GM12878 (cell line): ENCODE measurements at regions not wholly inside any gene's neighbourhood (a gene's known extent, or its start where the extent isn't known, plus 50 kb on each side); places are given as distances from the start of the nearest gene placed in this dataset.

Experiments
- ATAC-seq: fragments of 200-7000 bp; cut with Tn5 transposase; 3 replicates; pipeline ENCODE4 v1.9.1; 2020; ENCODE audit warnings: mild to moderate bottlenecking, moderate library complexity
- BruUV-seq: library from RNA; stranded (reverse); fragments of 400-500 nt; replicated peaks from 2 replicates; lab custom pipeline; 2021; lab: Mats Ljungman, UMichigan
- CTCF ChIA-PET: fragments of 300-600 bp; sonication (Branson Sonifier 250); formaldehyde crosslinking; extraction: SDS; loops from one replicate; lab custom pipeline; 2021; ENCODE audit warnings: inconsistent platforms; lab: Yijun Ruan, JAX
- POLR2A ChIA-PET: fragments of 350-600 bp; formaldehyde crosslinking; extraction: SDS; loops from one replicate; lab custom pipeline; 2021; ENCODE audit warnings: inconsistent platforms; lab: Charles Lee
- RAD21 ChIA-PET: fragments of 300-600 bp; sonication (Branson Sonifier 250); formaldehyde crosslinking; loops from one replicate; lab custom pipeline; 2023; ENCODE audit warnings: antibody characterized with exemption; ENCODE audit not compliant: unreplicated experiment; lab: Charles Lee
- SMC1A ChIA-PET: fragments of 300-600 bp; sonication (Branson Sonifier 250); formaldehyde crosslinking; loops from one replicate; lab custom pipeline; 2023; ENCODE audit not compliant: unreplicated experiment, uncharacterized antibody; lab: Charles Lee
- DNase-seq: peaks from one replicate; pipeline ENCODE4 v3.0.0-alpha.2; 2011; ENCODE audit warnings: low read depth, low spot score
- FAIRE-seq: peaks from 3 replicates; lab custom pipeline; 2011; peaks lifted over from hg19 to GRCh38; lab: Jason Lieb, UNC
- H2AFZ ChIP-seq: 2 replicates; pipeline ENCODE4 v1.6.0; 2011; ENCODE audit warnings: low read depth, low read length, control low read depth; ENCODE audit not compliant: control insufficient read depth
- H3K27ac ChIP-seq: 2 replicates; pipeline ENCODE4 v1.5.1; 2011; ENCODE audit warnings: control low read depth; ENCODE audit not compliant: control insufficient read depth, insufficient read depth
- H3K27me3 ChIP-seq, 2 experiments: replicated peaks in 1 of 2; 2 replicates each; pipeline versions ENCODE4 v1.6.0 to v1.6.1; 2011; ENCODE audit warnings: low read length in 1 of 2; ENCODE audit not compliant: control insufficient read depth in 2 of 2, insufficient read depth in 2 of 2
- H3K36me3 ChIP-seq, 2 experiments: 2 replicates each; pipeline ENCODE4 v1.5.1; 2011; ENCODE audit warnings: low read length in 1 of 2; ENCODE audit not compliant: control insufficient read depth in 2 of 2, insufficient read depth in 2 of 2
- H3K4me1 ChIP-seq: 2 replicates; pipeline ENCODE4 v1.6.1; 2011; ENCODE audit warnings: mild to moderate bottlenecking, low read length, moderate library complexity, mixed read lengths; ENCODE audit not compliant: control insufficient read depth, insufficient read depth
- H3K4me2 ChIP-seq: 2 replicates; pipeline ENCODE4 v1.6.0; 2011; ENCODE audit warnings: control low read depth; ENCODE audit not compliant: control insufficient read depth, insufficient read depth
- H3K4me3 ChIP-seq: fragments of 200-600 bp; sonication (generic); 2 replicates; pipeline ENCODE4 v1.5.1; 2016
- H3K79me2 ChIP-seq: 2 replicates; pipeline ENCODE4 v1.6.0; 2011; ENCODE audit warnings: low read length; ENCODE audit not compliant: control insufficient read depth, insufficient read depth
- H3K9ac ChIP-seq: 2 replicates; pipeline ENCODE4 v1.8.0; 2011; ENCODE audit warnings: low read length, control low read depth, mixed read lengths; ENCODE audit not compliant: control insufficient read depth, insufficient read depth
- H3K9me3 ChIP-seq: replicated peaks from 3 replicates; pipeline ENCODE4 v1.5.1; 2011; ENCODE audit warnings: mild to moderate bottlenecking, low read length; ENCODE audit not compliant: control insufficient read depth, insufficient read depth
- H4K20me1 ChIP-seq: 2 replicates; pipeline ENCODE4 v1.6.0; 2011; ENCODE audit not compliant: control insufficient read depth, insufficient read depth
- ASH2L ChIP-seq: fragments of 300-600, 200-600 bp; sonication (generic); IDR thresholded peaks from 2 replicates; pipeline ENCODE4 v1.6.1; 2017; ENCODE audit warnings: low read depth, mild to moderate bottlenecking, borderline replicate concordance
- EED ChIP-seq: sonication (generic); IDR thresholded peaks from 2 replicates; pipeline ENCODE4 v1.6.1; 2016; ENCODE audit warnings: antibody characterized with exemption, low read depth
- IKZF1 ChIP-seq: fragments of 450-650 bp; conservative IDR thresholded peaks from 2 replicates; pipeline ENCODE4 v1.6.1; 2017; ENCODE audit warnings: antibody characterized with exemption, mild to moderate bottlenecking
- KDM1A ChIP-seq: fragments of 200-600 bp; sonication (generic); IDR thresholded peaks from 2 replicates; pipeline ENCODE4 v1.6.1; 2016; ENCODE audit warnings: borderline replicate concordance
- MEF2B ChIP-seq: fragments of 450-650 bp; IDR thresholded peaks from 2 replicates; pipeline ENCODE4 v1.6.1; 2018; ENCODE audit warnings: mild to moderate bottlenecking, moderate library complexity; ENCODE audit not compliant: partially characterized antibody, poor library complexity, severe bottlenecking
- SMAD1 ChIP-seq: fragments of 450-650 bp; IDR thresholded peaks from 2 replicates; pipeline ENCODE4 v1.6.1; 2018; ENCODE audit warnings: mild to moderate bottlenecking, low read depth; ENCODE audit not compliant: partially characterized antibody
- SPI1 ChIP-seq: IDR thresholded peaks from 2 replicates; pipeline ENCODE4 v1.6.1; 2011; ENCODE audit warnings: low read depth, mild to moderate bottlenecking, low read length, moderate library complexity, borderline replicate concordance; ENCODE audit not compliant: insufficient read depth
- SREBF1 ChIP-seq: IDR thresholded peaks from 2 replicates; pipeline ENCODE4 v1.6.1; 2012; ENCODE audit warnings: mild to moderate bottlenecking, low read length
- YY1 ChIP-seq: IDR thresholded peaks from 2 replicates; pipeline ENCODE4 v1.6.1; 2011; ENCODE audit warnings: low read depth, mild to moderate bottlenecking, low read length
- WGBS: methylation state at CpG from one replicate; pipeline ENCODE4 v1.1.6; 2016; ENCODE audit warnings: low lambda C conversion rate; ENCODE audit not compliant: insufficient replicate concordance, insufficient coverage; ENCODE audit errors: missing lambda C conversion rate; 5-methylcytosine and 5-hydroxymethylcytosine counted together
- in situ Hi-C: fragments of 300-500 bp; cut with MboI; formaldehyde crosslinking; loops from 9 replicates; pipeline ENCODE4 v1.14.3; 2018; ENCODE audit warnings: mixed read lengths
- intact Hi-C: fragments of 100-400 bp; cut with micrococcal nuclease; formaldehyde crosslinking; loops from one replicate; pipeline ENCODE4 v1.14.2; 2022; ENCODE audit not compliant: unreplicated experiment
- TF ChIP-seq, protein P1 (sequence below): fragments of 450-650 bp; formaldehyde crosslinking; IDR thresholded peaks from 2 replicates; pipeline ENCODE4 v1.5.0; 2022; ENCODE audit warnings: mild to moderate bottlenecking, missing genetic modification characterization
- TF ChIP-seq, protein P2 (sequence below): fragments of 450-650 bp; IDR thresholded peaks from 2 replicates; pipeline ENCODE4 v1.6.1; 2016; ENCODE audit warnings: mild to moderate bottlenecking, moderate library complexity, borderline replicate concordance
- TF ChIP-seq, protein P3 (sequence below): fragments of 450-650 bp; IDR thresholded peaks from 2 replicates; pipeline ENCODE4 v1.6.1; 2017; ENCODE audit warnings: borderline replicate concordance

DNA sequence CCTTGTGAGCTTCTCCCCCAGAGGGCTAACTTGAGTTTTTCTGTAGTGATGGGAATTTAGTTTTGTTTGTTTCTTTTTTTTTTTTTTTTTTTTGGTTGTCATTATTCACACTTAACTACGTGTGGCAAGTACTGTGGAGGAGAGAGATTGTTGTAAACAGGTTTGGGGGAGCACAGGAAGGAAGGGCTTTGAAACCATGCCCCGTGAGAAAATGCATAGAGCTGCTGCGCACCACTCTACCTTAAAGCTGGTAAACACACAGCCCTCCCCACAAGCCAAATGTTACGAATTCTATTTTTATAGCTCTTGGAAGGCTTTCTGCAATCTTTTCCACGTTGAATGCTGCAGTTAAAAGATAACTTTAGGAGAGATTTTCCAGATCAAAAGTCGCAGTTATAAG, 76.2 kb downstream of the ZNF22 start:
- Histone ChIP-seq H3K4me2 (no peak overlapping the region), H3K4me1 (no peaks in the 10 kb centered on the region), H2AFZ (no peak overlapping the region), H3K27me3 (no peaks in the 10 kb centered on the region; a peak in 1 of 4 replicates), H4K20me1 (no peaks in the 10 kb centered on the region), H3K79me2 (no peaks in the 10 kb centered on the region), H3K9me3 (no peaks in the 10 kb centered on the region; the same call in 2 of the 3 replicates), H3K4me3 (no peak overlapping the region), H3K9ac (no peak overlapping the region), H3K36me3 (no peaks in the 10 kb centered on the region), H3K27ac (no peak overlapping the region)
- SMC1A ChIA-PET, result interaction anchor here (1.1 kb wide), 1 partner anchor 13 kb away, joined by 3 read pairs; no protein-coding TSS in a partner anchor
- WGBS, result 6% methylated on average over 5 of the region's 6 CpGs
- intact Hi-C loops, result no loop called here
- no peak for DNase-seq
- CTCF ChIA-PET, result no interaction called here
- no peak for FAIRE-seq
- BruUV-seq, result no TSS peak
- RAD21 ChIA-PET, result no interaction called here
- ATAC-seq, result no peak
- in situ Hi-C loops, result no loop called here
- POLR2A ChIA-PET, result interaction anchor here (0.5 kb wide), 1 partner anchor 13 kb away, joined by 5 read pairs; no protein-coding TSS in a partner anchor
- TF ChIP-seq SREBF1 (no peak), IKZF1 (no peak), YY1 (no peak), SPI1 (no peak), KDM1A (no peak), ASH2L (no peak), MEF2B (no peak), SMAD1 (no peak), EED (no peak)
- TF ChIP-seq, protein P1, sequence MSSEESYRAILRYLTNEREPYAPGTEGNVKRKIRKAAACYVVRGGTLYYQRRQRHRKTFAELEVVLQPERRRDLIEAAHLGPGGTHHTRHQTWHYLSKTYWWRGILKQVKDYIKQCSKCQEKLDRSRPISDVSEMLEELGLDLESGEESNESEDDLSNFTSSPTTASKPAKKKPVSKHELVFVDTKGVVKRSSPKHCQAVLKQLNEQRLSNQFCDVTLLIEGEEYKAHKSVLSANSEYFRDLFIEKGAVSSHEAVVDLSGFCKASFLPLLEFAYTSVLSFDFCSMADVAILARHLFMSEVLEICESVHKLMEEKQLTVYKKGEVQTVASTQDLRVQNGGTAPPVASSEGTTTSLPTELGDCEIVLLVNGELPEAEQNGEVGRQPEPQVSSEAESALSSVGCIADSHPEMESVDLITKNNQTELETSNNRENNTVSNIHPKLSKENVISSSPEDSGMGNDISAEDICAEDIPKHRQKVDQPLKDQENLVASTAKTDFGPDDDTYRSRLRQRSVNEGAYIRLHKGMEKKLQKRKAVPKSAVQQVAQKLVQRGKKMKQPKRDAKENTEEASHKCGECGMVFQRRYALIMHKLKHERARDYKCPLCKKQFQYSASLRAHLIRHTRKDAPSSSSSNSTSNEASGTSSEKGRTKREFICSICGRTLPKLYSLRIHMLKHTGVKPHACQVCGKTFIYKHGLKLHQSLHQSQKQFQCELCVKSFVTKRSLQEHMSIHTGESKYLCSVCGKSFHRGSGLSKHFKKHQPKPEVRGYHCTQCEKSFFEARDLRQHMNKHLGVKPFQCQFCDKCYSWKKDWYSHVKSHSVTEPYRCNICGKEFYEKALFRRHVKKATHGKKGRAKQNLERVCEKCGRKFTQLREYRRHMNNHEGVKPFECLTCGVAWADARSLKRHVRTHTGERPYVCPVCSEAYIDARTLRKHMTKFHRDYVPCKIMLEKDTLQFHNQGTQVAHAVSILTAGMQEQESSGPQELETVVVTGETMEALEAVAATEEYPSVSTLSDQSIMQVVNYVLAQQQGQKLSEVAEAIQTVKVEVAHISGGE (CRISPR knock-in tag), result no peak
- TF ChIP-seq, protein P2, sequence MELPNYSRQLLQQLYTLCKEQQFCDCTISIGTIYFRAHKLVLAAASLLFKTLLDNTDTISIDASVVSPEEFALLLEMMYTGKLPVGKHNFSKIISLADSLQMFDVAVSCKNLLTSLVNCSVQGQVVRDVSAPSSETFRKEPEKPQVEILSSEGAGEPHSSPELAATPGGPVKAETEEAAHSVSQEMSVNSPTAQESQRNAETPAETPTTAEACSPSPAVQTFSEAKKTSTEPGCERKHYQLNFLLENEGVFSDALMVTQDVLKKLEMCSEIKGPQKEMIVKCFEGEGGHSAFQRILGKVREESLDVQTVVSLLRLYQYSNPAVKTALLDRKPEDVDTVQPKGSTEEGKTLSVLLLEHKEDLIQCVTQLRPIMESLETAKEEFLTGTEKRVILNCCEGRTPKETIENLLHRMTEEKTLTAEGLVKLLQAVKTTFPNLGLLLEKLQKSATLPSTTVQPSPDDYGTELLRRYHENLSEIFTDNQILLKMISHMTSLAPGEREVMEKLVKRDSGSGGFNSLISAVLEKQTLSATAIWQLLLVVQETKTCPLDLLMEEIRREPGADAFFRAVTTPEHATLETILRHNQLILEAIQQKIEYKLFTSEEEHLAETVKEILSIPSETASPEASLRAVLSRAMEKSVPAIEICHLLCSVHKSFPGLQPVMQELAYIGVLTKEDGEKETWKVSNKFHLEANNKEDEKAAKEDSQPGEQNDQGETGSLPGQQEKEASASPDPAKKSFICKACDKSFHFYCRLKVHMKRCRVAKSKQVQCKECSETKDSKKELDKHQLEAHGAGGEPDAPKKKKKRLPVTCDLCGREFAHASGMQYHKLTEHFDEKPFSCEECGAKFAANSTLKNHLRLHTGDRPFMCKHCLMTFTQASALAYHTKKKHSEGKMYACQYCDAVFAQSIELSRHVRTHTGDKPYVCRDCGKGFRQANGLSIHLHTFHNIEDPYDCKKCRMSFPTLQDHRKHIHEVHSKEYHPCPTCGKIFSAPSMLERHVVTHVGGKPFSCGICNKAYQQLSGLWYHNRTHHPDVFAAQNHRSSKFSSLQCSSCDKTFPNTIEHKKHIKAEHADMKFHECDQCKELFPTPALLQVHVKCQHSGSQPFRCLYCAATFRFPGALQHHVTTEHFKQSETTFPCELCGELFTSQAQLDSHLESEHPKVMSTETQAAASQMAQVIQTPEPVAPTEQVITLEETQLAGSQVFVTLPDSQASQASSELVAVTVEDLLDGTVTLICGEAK, result no peak
- TF ChIP-seq, protein P3, sequence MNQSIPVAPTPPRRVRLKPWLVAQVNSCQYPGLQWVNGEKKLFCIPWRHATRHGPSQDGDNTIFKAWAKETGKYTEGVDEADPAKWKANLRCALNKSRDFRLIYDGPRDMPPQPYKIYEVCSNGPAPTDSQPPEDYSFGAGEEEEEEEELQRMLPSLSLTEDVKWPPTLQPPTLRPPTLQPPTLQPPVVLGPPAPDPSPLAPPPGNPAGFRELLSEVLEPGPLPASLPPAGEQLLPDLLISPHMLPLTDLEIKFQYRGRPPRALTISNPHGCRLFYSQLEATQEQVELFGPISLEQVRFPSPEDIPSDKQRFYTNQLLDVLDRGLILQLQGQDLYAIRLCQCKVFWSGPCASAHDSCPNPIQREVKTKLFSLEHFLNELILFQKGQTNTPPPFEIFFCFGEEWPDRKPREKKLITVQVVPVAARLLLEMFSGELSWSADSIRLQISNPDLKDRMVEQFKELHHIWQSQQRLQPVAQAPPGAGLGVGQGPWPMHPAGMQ, result no peak
